Thyroid gland (tissue), 4 donors: ENCODE measurements at regions not wholly inside any gene's neighbourhood (a gene's known extent, or its start where the extent isn't known, plus 50 kb on each side); places are given as distances from the start of the nearest gene placed in this dataset.

ENCODE experiments used
- DNase-seq, 2 donors: peaks; one replicate each; pipeline ENCODE4 v3.0.0-alpha.2; 2019
- H3K27ac ChIP-seq, 3 donors: fragments of 200-600 bp; sonication (generic); 1 replicate in 2 of 3; 2 replicates in 1 of 3; pipeline ENCODE4 v1.5.1; 2016 to 2019; ENCODE audit warnings: mild to moderate bottlenecking in 1 of 3, moderate library complexity in 1 of 3
- H3K27me3 ChIP-seq: fragments of 200-600 bp; sonication (generic); one replicate; pipeline ENCODE4 v1.5.1; 2019
- H3K36me3 ChIP-seq, 2 donors: fragments of 200-600 bp; sonication (generic); one replicate each; pipeline ENCODE4 v1.5.1; 2016 to 2019
- H3K4me1 ChIP-seq, 2 donors: fragments of 200-600 bp; sonication (generic); one replicate each; pipeline ENCODE4 v1.5.1; 2017 to 2019
- H3K4me3 ChIP-seq, 3 donors: fragments of 200-600 bp; sonication (generic); replicated peaks in 1 of 3; 1 replicate in 2 of 3; 2 replicates in 1 of 3; pipeline ENCODE4 v1.5.1; 2016; ENCODE audit warnings: mild to moderate bottlenecking in 1 of 3
- H3K9me3 ChIP-seq: fragments of 200-600 bp; sonication (generic); one replicate; pipeline ENCODE4 v1.5.1; 2017
- CTCF ChIP-seq, 6 experiments: fragments of 200-600 bp in 3 of 6; fragments of 450-650 bp in 3 of 6; sonication (generic) in 3 of 6; IDR thresholded peaks; one replicate each; pipeline ENCODE4 v1.5.1; 2016 to 2019; ENCODE audit warnings: antibody characterized with exemption in 6 of 6, mild to moderate bottlenecking in 2 of 6, inconsistent platforms in 1 of 6, moderate library complexity in 1 of 6
- POLR2A ChIP-seq, 2 donors: fragments of 450-650 bp; IDR thresholded peaks; one replicate each; pipeline ENCODE4 v1.6.1; 2017; ENCODE audit warnings: antibody characterized with exemption in 2 of 2, mild to moderate bottlenecking in 2 of 2, moderate library complexity in 1 of 2
- WGBS, 2 donors: methylation state at CpG; one replicate each; pipeline ENCODE4 v1.1.5; 2017; 5-methylcytosine and 5-hydroxymethylcytosine counted together
- intact Hi-C: fragments of 100-400 bp; cut with DNase I; formaldehyde crosslinking; loops from one replicate; pipeline ENCODE4 v1.15.1; 2023

GRCh38 chr3:22632536-22632935 is 570.6 kb upstream of the UBE2E2 start:
- intact Hi-C loops, result no loop called here
- 77 to 85% methylated on average over 3 of the region's 3 CpGs for WGBS, 2 donors
- DNase-seq, result no peak

GRCh38 chr3:22634433-22634832 is 568.7 kb upstream of the UBE2E2 start:
- DNase-seq, result no peak
- intact Hi-C loops, result no loop called here
- Histone ChIP-seq H3K4me1 (no peaks in the 10 kb centered on the region), H3K27me3 (no peaks in the 10 kb centered on the region), H3K9me3 (no peaks in the 10 kb centered on the region), H3K27ac (no peak overlapping the region), H3K4me3 (no peak overlapping the region), H3K36me3 (no peaks in the 10 kb centered on the region)
- TF ChIP-seq POLR2A (IDR thresholded peaks at IDR 0.05), result no peak
- no peak for TF ChIP-seq CTCF (IDR thresholded peaks at IDR 0.05)
- 86 to 90% methylated on average over 1 of the region's 1 CpG for WGBS, 2 donors

More at GRCh38 chr3:22632536-22632935, 570.6 kb upstream of the UBE2E2 start:
- Histone ChIP-seq H3K27me3 (no peaks in the 10 kb centered on the region), H3K4me1 (no peaks in the 10 kb centered on the region), H3K36me3 (no peaks in the 10 kb centered on the region), H3K27ac (no peak overlapping the region), H3K9me3 (no peaks in the 10 kb centered on the region), H3K4me3 (no peak overlapping the region)
- TF ChIP-seq CTCF (IDR thresholded peaks at IDR 0.05) (no peak), POLR2A (IDR thresholded peaks at IDR 0.05) (no peak)

- no peaks in the 10 kb centered on the region for H3K27me3 ChIP-seq
- DNase-seq, result no peak
- no peak overlapping the region for H3K27ac ChIP-seq
- no peaks in the 10 kb centered on the region for H3K9me3 ChIP-seq
- 43 to 45% methylated on average over 1 of the region's 1 CpG for WGBS, 2 donors
- H3K4me3 ChIP-seq, result no peak overlapping the region
- TF ChIP-seq CTCF (IDR thresholded peaks at IDR 0.05) (no peak), POLR2A (IDR thresholded peaks at IDR 0.05) (no peak)
- intact Hi-C loops, result no loop called here
- H3K4me1 ChIP-seq, result no peaks in the 10 kb centered on the region
- no peaks in the 10 kb centered on the region for H3K36me3 ChIP-seq
Measured at GRCh38 chr3:22659651-22660475, 543.3 kb upstream of the UBE2E2 start.

GRCh38 chr3:22660606-22661005 is 542.5 kb upstream of the UBE2E2 start:
- no peak overlapping the region for H3K4me3 ChIP-seq
- no peaks in the 10 kb centered on the region for H3K9me3 ChIP-seq
- H3K4me1 ChIP-seq, result no peaks in the 10 kb centered on the region
- H3K27ac ChIP-seq, result no peak overlapping the region
- DNase-seq, result no peak
- H3K27me3 ChIP-seq, result no peaks in the 10 kb centered on the region
- 0 to 38% methylated on average over 1 of the region's 1 CpG for WGBS, 2 donors
- no peak for TF ChIP-seq CTCF (IDR thresholded peaks at IDR 0.05)
- no peak for TF ChIP-seq POLR2A (IDR thresholded peaks at IDR 0.05)
- intact Hi-C loops, result no loop called here
- no peaks in the 10 kb centered on the region for H3K36me3 ChIP-seq

GRCh38 chr3:22661121-22661700 is 541.9 kb upstream of the UBE2E2 start:
- H3K27ac ChIP-seq, result no peak overlapping the region
- no peak for DNase-seq
- H3K9me3 ChIP-seq, result no peaks in the 10 kb centered on the region
- no peak overlapping the region for H3K4me3 ChIP-seq
- H3K27me3 ChIP-seq, result no peaks in the 10 kb centered on the region
- TF ChIP-seq POLR2A (IDR thresholded peaks at IDR 0.05), result no peak
- 83 to 86% methylated on average over 2 of the region's 2 CpGs for WGBS, 2 donors
- intact Hi-C loops, result no loop called here
- H3K4me1 ChIP-seq, result no peaks in the 10 kb centered on the region
- no peaks in the 10 kb centered on the region for H3K36me3 ChIP-seq
